ENCODE measurements at regions not wholly inside any gene's neighbourhood (a gene's known extent, or its start where the extent isn't known, plus 50 kb on each side); places are given as distances from the start of the nearest gene placed in this dataset.

DNA sequence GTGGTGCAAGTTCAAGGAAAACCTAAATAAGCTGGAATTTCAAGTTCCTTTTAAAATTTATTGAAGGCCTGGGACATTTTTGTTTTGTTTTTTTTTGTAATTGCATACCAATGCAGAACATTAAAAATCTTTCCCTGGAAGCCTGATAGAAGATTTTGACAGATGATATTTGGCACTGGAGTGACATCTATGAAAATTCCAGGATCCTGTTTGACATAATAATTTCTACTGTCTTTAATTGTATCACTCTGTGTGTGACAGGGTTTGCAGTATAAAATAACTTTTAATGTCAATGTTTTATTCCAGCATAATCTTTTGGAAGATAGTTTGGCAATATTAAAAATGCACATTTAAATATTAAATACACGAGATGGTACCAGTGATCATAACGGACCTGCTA is 514.2 kb upstream of the ACO1 start:
- TF ChIP-seq, protein P1, sequence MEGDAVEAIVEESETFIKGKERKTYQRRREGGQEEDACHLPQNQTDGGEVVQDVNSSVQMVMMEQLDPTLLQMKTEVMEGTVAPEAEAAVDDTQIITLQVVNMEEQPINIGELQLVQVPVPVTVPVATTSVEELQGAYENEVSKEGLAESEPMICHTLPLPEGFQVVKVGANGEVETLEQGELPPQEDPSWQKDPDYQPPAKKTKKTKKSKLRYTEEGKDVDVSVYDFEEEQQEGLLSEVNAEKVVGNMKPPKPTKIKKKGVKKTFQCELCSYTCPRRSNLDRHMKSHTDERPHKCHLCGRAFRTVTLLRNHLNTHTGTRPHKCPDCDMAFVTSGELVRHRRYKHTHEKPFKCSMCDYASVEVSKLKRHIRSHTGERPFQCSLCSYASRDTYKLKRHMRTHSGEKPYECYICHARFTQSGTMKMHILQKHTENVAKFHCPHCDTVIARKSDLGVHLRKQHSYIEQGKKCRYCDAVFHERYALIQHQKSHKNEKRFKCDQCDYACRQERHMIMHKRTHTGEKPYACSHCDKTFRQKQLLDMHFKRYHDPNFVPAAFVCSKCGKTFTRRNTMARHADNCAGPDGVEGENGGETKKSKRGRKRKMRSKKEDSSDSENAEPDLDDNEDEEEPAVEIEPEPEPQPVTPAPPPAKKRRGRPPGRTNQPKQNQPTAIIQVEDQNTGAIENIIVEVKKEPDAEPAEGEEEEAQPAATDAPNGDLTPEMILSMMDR (conservative IDR thresholded peaks at IDR 0.05; ENCODE audit: low read depth, low read length): no peak
- TF ChIP-seq POLR2A (IDR thresholded peaks at IDR 0.05; ENCODE audit: low read depth, low read length) (no peak), MAFK (IDR thresholded peaks at IDR 0.05; ENCODE audit: low read depth, low read length) (no peak), RAD21 (IDR thresholded peaks at IDR 0.05; ENCODE audit: low read length) (no peak), SMC3 (IDR thresholded peaks at IDR 0.05; ENCODE audit: low read depth, low read length) (no peak), RFX5 (IDR thresholded peaks at IDR 0.05; ENCODE audit: low read depth, low read length) (no peak), MXI1 (IDR thresholded peaks at IDR 0.05; ENCODE audit: borderline replicate concordance, low read depth, low read length) (no peak), CEBPB (IDR thresholded peaks at IDR 0.05; ENCODE audit: low read depth, low read length) (no peak), RCOR1 (IDR thresholded peaks at IDR 0.05; ENCODE audit: insufficient replicate concordance, low read length) (no peak), CHD1 (IDR thresholded peaks at IDR 0.05; ENCODE audit: low read depth, low read length) (no peak), NFE2L2 (IDR thresholded peaks at IDR 0.05; ENCODE audit: low read depth, low read length) (no peak)
- TF ChIP-seq, protein P2, sequence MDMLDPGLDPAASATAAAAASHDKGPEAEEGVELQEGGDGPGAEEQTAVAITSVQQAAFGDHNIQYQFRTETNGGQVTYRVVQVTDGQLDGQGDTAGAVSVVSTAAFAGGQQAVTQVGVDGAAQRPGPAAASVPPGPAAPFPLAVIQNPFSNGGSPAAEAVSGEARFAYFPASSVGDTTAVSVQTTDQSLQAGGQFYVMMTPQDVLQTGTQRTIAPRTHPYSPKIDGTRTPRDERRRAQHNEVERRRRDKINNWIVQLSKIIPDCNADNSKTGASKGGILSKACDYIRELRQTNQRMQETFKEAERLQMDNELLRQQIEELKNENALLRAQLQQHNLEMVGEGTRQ (IDR thresholded peaks at IDR 0.05; ENCODE audit: low read depth, low read length): no peak
